CD14-positive monocyte (primary cell): ENCODE measurements at regions not wholly inside any gene's neighbourhood (a gene's known extent, or its start where the extent isn't known, plus 50 kb on each side); places are given as distances from the start of the nearest gene placed in this dataset.

Experiments
- DNase-seq, 3 donors: peaks; one replicate each; pipeline ENCODE4 v3.0.0-alpha.2; 2011 to 2022
- H2AFZ ChIP-seq: 2 replicates; pipeline ENCODE4 v1.6.0; 2012; ENCODE audit warnings: mild to moderate bottlenecking, low read depth, low read length, inconsistent platforms; ENCODE audit not compliant: insufficient read depth, poor library complexity, severe bottlenecking
- H3K27ac ChIP-seq, 2 donors: 1 replicate in 1 of 2; 2 replicates in 1 of 2; pipeline ENCODE4 v1.5.1; 2012 to 2013; ENCODE audit warnings: low read length in 2 of 2, control low read depth in 1 of 2, inconsistent platforms in 1 of 2, low read depth in 1 of 2, mild to moderate bottlenecking in 1 of 2
- H3K27me3 ChIP-seq, 2 donors: one replicate each; pipeline versions ENCODE4 v1.6.0 to v1.6.1; 2011 to 2013; ENCODE audit warnings: low read length in 2 of 2; ENCODE audit not compliant: control insufficient read depth in 2 of 2, insufficient read depth in 2 of 2
- H3K36me3 ChIP-seq, 2 donors: replicated peaks in 1 of 2; 1 replicate in 1 of 2; 2 replicates in 1 of 2; pipeline versions ENCODE4 v1.5.1 to v1.6.1; 2012 to 2013; ENCODE audit warnings: low read length in 2 of 2, control low read depth in 1 of 2, inconsistent platforms in 1 of 2, mild to moderate bottlenecking in 1 of 2; ENCODE audit not compliant: insufficient read depth in 2 of 2, control insufficient read depth in 1 of 2
- H3K4me1 ChIP-seq, 2 donors: 1 replicate in 1 of 2; 2 replicates in 1 of 2; pipeline versions ENCODE4 v1.5.1 to v1.6.1; 2012 to 2013; ENCODE audit warnings: low read length in 2 of 2, control low read depth in 1 of 2, inconsistent platforms in 1 of 2, mild to moderate bottlenecking in 1 of 2, moderate library complexity in 1 of 2; ENCODE audit not compliant: insufficient read depth in 2 of 2, control insufficient read depth in 1 of 2
- H3K4me2 ChIP-seq: replicated peaks from 2 replicates; pipeline ENCODE3; 2012; ENCODE audit warnings: low read length, moderate library complexity, mild to moderate bottlenecking; ENCODE audit not compliant: poor library complexity, severe bottlenecking; ENCODE audit errors: extremely low read depth
- H3K4me3 ChIP-seq, 3 experiments: fragments of 200-600 bp in 1 of 3; sonication (generic) in 1 of 3; replicated peaks in 1 of 3; 1 replicate in 2 of 3; 2 replicates in 1 of 3; pipeline ENCODE4 v1.5.1; 2011 to 2013; ENCODE audit warnings: low read length in 3 of 3, mild to moderate bottlenecking in 3 of 3, control low read depth in 2 of 3, low read depth in 2 of 3, inconsistent platforms in 1 of 3, moderate library complexity in 1 of 3
- H3K79me2 ChIP-seq: 2 replicates; pipeline ENCODE4 v1.6.0; 2012; ENCODE audit warnings: mild to moderate bottlenecking, control low read depth, inconsistent platforms, low read length, moderate library complexity; ENCODE audit not compliant: insufficient read depth
- H3K9ac ChIP-seq: 2 replicates; pipeline ENCODE4 v1.6.0; 2017; ENCODE audit warnings: low read length, mild to moderate bottlenecking; ENCODE audit not compliant: insufficient read depth, poor library complexity, severe bottlenecking
- H3K9me3 ChIP-seq, 2 donors: replicated peaks in 1 of 2; 1 replicate in 1 of 2; 2 replicates in 1 of 2; pipeline versions ENCODE4 v1.5.1 to v1.6.1; 2012 to 2013; ENCODE audit warnings: low read length in 2 of 2, control low read depth in 1 of 2; ENCODE audit not compliant: control insufficient read depth in 1 of 2, insufficient read depth in 1 of 2
- H4K20me1 ChIP-seq: 2 replicates; pipeline ENCODE4 v1.6.0; 2012; ENCODE audit warnings: mild to moderate bottlenecking, low read length, control low read depth, moderate library complexity; ENCODE audit not compliant: insufficient read depth
- H3K27ac Mint-ChIP-seq, 7 donors: one replicate each; pipeline ENCODE4 v1.8.0; 2020; ENCODE audit warnings: mild to moderate bottlenecking in 7 of 7, mixed read lengths in 7 of 7, moderate library complexity in 6 of 7, inconsistent platforms in 2 of 7
- H3K27me3 Mint-ChIP-seq, 3 donors: one replicate each; pipeline ENCODE4 v1.8.0; 2021 to 2022; ENCODE audit warnings: low read depth in 3 of 3, mild to moderate bottlenecking in 3 of 3, mixed read lengths in 3 of 3, moderate library complexity in 3 of 3, inconsistent platforms in 1 of 3
- H3K36me3 Mint-ChIP-seq, 2 donors: one replicate each; pipeline ENCODE4 v1.8.0; 2020; ENCODE audit warnings: mixed read lengths in 2 of 2, inconsistent platforms in 1 of 2, mild to moderate bottlenecking in 1 of 2
- H3K4me1 Mint-ChIP-seq: one replicate; pipeline ENCODE4 v1.8.0; 2020; ENCODE audit warnings: mild to moderate bottlenecking, mixed read lengths
- H3K4me3 Mint-ChIP-seq, 2 donors: one replicate each; pipeline ENCODE4 v1.8.0; 2020; ENCODE audit warnings: mild to moderate bottlenecking in 2 of 2, mixed read lengths in 2 of 2, moderate library complexity in 1 of 2
- H3K9me3 Mint-ChIP-seq, 7 donors: one replicate each; pipeline ENCODE4 v1.8.0; 2020 to 2022; ENCODE audit warnings: mixed read lengths in 7 of 7, mild to moderate bottlenecking in 6 of 7, moderate library complexity in 6 of 7, inconsistent platforms in 2 of 7
- WGBS: methylation state at CpG from one replicate; pipeline ENCODE4 v1.1.5; 2013; ENCODE audit warnings: missing lambda C conversion rate; ENCODE audit not compliant: insufficient coverage; 5-methylcytosine and 5-hydroxymethylcytosine counted together
- intact Hi-C, 2 donors: fragments of 100-400 bp; cut with micrococcal nuclease; formaldehyde crosslinking; loops; one replicate each; pipeline versions ENCODE4 v1.15.0 to v1.15.1; 2023
- TF ChIP-seq, protein P1 (sequence below): fragments of 200-600 bp; IDR thresholded peaks from one replicate; pipeline ENCODE4 v1.8.0; 2022; ENCODE audit warnings: antibody characterized with exemption, mild to moderate bottlenecking

DNA sequence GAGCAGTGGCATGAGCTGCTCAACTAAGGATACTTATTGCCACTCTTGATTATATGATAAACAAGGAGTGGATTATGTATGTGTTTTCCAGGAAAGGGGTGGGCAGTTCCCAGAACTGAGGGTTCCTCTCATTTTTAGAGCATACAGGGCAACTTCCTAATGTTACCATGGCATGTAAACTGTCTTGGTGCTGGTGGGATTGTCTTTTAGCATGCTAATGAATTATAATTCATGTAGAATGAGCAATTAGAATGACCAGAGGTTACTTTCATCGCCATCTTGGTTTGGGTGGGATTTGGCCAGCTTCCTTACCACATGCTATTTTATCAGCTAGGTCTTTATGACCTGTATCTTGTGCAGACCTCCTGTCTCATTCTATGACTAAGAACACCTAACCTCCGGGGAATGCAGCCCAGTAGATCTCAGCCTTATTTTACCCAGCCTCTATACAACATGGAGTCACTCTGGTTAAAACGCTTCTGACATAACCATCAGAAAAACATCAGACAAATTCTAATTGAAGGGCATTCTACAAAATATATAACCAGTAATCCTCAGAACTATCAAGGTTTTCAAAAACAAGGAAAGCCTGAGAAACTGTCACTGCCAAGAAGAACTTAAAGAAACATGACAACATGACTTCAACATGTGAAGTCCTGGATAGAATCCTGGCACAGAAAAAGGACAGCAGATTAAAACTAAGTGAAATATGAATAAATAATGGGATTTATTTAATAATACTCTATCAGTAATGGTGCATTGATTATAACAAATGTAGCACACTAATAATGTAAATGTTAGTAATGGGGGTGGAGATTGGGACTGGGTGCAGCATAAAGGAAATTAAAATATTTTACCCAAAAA lies 365.0 kb downstream of the SEMA3D start:
- H3K4me1 Mint-ChIP-seq: no peaks in the 10 kb centered on the region
- no peak for DNase-seq
- intact Hi-C loops: no loop called here
- Histone ChIP-seq H3K4me3 (no peak overlapping the region), H3K4me1 (no peaks in the 10 kb centered on the region), H4K20me1 (no peaks in the 10 kb centered on the region), H3K79me2 (no peaks in the 10 kb centered on the region), H3K27me3 (no peaks in the 10 kb centered on the region), H3K36me3 (no peaks in the 10 kb centered on the region), H3K4me2 (no peak overlapping the region), H3K9me3 (no peaks in the 10 kb centered on the region), H3K9ac (no peak overlapping the region), H2AFZ (no peak overlapping the region), H3K27ac (no peak overlapping the region)
- TF ChIP-seq, protein P1, sequence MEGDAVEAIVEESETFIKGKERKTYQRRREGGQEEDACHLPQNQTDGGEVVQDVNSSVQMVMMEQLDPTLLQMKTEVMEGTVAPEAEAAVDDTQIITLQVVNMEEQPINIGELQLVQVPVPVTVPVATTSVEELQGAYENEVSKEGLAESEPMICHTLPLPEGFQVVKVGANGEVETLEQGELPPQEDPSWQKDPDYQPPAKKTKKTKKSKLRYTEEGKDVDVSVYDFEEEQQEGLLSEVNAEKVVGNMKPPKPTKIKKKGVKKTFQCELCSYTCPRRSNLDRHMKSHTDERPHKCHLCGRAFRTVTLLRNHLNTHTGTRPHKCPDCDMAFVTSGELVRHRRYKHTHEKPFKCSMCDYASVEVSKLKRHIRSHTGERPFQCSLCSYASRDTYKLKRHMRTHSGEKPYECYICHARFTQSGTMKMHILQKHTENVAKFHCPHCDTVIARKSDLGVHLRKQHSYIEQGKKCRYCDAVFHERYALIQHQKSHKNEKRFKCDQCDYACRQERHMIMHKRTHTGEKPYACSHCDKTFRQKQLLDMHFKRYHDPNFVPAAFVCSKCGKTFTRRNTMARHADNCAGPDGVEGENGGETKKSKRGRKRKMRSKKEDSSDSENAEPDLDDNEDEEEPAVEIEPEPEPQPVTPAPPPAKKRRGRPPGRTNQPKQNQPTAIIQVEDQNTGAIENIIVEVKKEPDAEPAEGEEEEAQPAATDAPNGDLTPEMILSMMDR: no peak
- no peak overlapping the region for H3K27ac Mint-ChIP-seq
- H3K27me3 Mint-ChIP-seq: no peaks in the 10 kb centered on the region
- peaks cover 1 to 10% (median 6%) of the 10 kb centered on the region in 7 donors for H3K9me3 Mint-ChIP-seq
- 82% methylated on average over 2 of the region's 3 CpGs for whole genome bisulfite sequencing
- no peaks in the 10 kb centered on the region for H3K36me3 Mint-ChIP-seq
- H3K4me3 Mint-ChIP-seq: no peak overlapping the region

DNA sequence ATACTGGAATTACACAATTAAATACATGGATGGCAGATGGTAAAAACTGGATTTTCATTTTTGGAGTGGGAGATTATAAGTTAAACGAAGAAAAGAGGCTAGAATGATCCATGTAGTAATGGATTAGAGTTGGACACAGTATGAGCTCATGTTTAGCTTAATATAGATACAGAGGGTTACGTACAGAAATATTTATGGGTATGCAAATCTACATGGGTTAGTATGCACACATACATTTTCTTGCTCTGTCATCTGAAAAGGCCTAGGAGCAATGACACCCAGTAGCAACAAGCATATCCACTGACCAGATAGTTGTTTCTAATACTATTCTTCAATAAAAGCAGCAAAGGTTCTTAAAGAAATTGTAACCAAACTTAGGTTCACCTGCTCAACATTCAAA lies 366.4 kb downstream of the SEMA3D start:
- Histone ChIP-seq H2AFZ (no peak overlapping the region), H3K36me3 (no peaks in the 10 kb centered on the region), H3K9me3 (no peaks in the 10 kb centered on the region), H3K27me3 (no peaks in the 10 kb centered on the region), H3K4me3 (no peak overlapping the region), H3K4me2 (no peak overlapping the region), H3K79me2 (no peaks in the 10 kb centered on the region), H3K27ac (no peak overlapping the region), H3K4me1 (no peaks in the 10 kb centered on the region), H4K20me1 (no peaks in the 10 kb centered on the region), H3K9ac (no peak overlapping the region)
- no CpG with 5 or more reads among the region's 2 CpGs for WGBS
- intact Hi-C loops: no loop called here
- H3K36me3 Mint-ChIP-seq: no peaks in the 10 kb centered on the region
- peaks cover 1 to 10% (median 4%) of the 10 kb centered on the region in 7 donors for H3K9me3 Mint-ChIP-seq
- no peaks in the 10 kb centered on the region for H3K4me1 Mint-ChIP-seq
- H3K27me3 Mint-ChIP-seq: no peaks in the 10 kb centered on the region
- TF ChIP-seq, protein P1: no peak
- H3K27ac Mint-ChIP-seq: no peak overlapping the region
- no peak for DNase-seq
- H3K4me3 Mint-ChIP-seq: no peak overlapping the region
